ENCODE measurements at regions not wholly inside any gene's neighbourhood (a gene's known extent, or its start where the extent isn't known, plus 50 kb on each side); places are given as distances from the start of the nearest gene placed in this dataset.

- H3K9ac ChIP-seq (ENCODE audit: insufficient read depth in 1 of 2, low read length in 2 of 2): no peak overlapping the region
- 77 to 78% methylated on average over 2 of the region's 2 CpGs for WGBS, 2 donors
- no peak for DNase-seq
These were observed 161.5 kb upstream of the TOX3 start for GRCh38 chr16:52708476-52708875.

GRCh38 chr16:52707676-52708337 lies 160.9 kb upstream of the TOX3 start:
- Histone ChIP-seq H3K4me3 (no peak overlapping the region), H3K27me3 (ENCODE audit: control insufficient read depth in 3 of 3, insufficient read depth in 3 of 3, low read length in 2 of 3) (no peaks in the 10 kb centered on the region), H3K27ac (ENCODE audit: low read depth in 1 of 2, low read length in 1 of 2) (no peak overlapping the region), H3K4me1 (ENCODE audit: control insufficient read depth in 5 of 5, insufficient read depth in 5 of 5, low read length in 5 of 5) (no peaks in the 10 kb centered on the region), H3K9me3 (ENCODE audit: control insufficient read depth in 4 of 4, insufficient read depth in 3 of 4, low read length in 3 of 4) (no peaks in the 10 kb centered on the region), H3K36me3 (ENCODE audit: control insufficient read depth in 4 of 4, insufficient read depth in 4 of 4, low read length in 4 of 4) (no peaks in the 10 kb centered on the region), H3K9ac (ENCODE audit: insufficient read depth in 1 of 2, low read length in 2 of 2) (no peak overlapping the region)
- DNase-seq (no peak), ATAC-seq (ENCODE audit: insufficient read depth, low FRiP score) (no peak)
- 57 to 58% methylated on average over 3 of the region's 3 CpGs for WGBS, 2 donors
- TF ChIP-seq CTCF (IDR thresholded peaks at IDR 0.05; ENCODE audit: control extremely low read depth, extremely low read depth): no peak

More at GRCh38 chr16:52708476-52708875, 161.5 kb upstream of the TOX3 start:
- no peaks in the 10 kb centered on the region for H3K4me1 ChIP-seq (ENCODE audit: control insufficient read depth in 5 of 5, insufficient read depth in 5 of 5, low read length in 5 of 5)
- no peak for ATAC-seq (ENCODE audit: insufficient read depth, low FRiP score)
- H3K27ac ChIP-seq (ENCODE audit: low read depth in 1 of 2, low read length in 1 of 2): no peak overlapping the region
- no peaks in the 10 kb centered on the region for H3K36me3 ChIP-seq (ENCODE audit: control insufficient read depth in 4 of 4, insufficient read depth in 4 of 4, low read length in 4 of 4)
- no peaks in the 10 kb centered on the region for H3K27me3 ChIP-seq (ENCODE audit: control insufficient read depth in 3 of 3, insufficient read depth in 3 of 3, low read length in 2 of 3)
- TF ChIP-seq CTCF (IDR thresholded peaks at IDR 0.05; ENCODE audit: control extremely low read depth, extremely low read depth): no peak
- no peak overlapping the region for H3K4me3 ChIP-seq
- H3K9me3 ChIP-seq (ENCODE audit: control insufficient read depth in 4 of 4, insufficient read depth in 3 of 4, low read length in 3 of 4): no peaks in the 10 kb centered on the region

- TF ChIP-seq CTCF (IDR thresholded peaks at IDR 0.05; ENCODE audit: control extremely low read depth, extremely low read depth): no peak
- H3K4me1 ChIP-seq (ENCODE audit: control insufficient read depth in 5 of 5, insufficient read depth in 5 of 5, low read length in 5 of 5): peaks cover 0 to 7% (median 0%) of the 10 kb centered on the region in 5 donors
- no peaks in the 10 kb centered on the region for H3K27me3 ChIP-seq (ENCODE audit: control insufficient read depth in 3 of 3, insufficient read depth in 3 of 3, low read length in 2 of 3)
- H3K36me3 ChIP-seq (ENCODE audit: control insufficient read depth in 4 of 4, insufficient read depth in 4 of 4, low read length in 4 of 4): no peaks in the 10 kb centered on the region
- no peaks in the 10 kb centered on the region for H3K9me3 ChIP-seq (ENCODE audit: control insufficient read depth in 4 of 4, insufficient read depth in 3 of 4, low read length in 3 of 4)
- no peak for DNase-seq
- H3K27ac ChIP-seq (ENCODE audit: low read depth in 1 of 2, low read length in 1 of 2): no peak overlapping the region
- no peak for ATAC-seq (ENCODE audit: insufficient read depth, low FRiP score)
- no peak overlapping the region for H3K4me3 ChIP-seq
- no peak overlapping the region for H3K9ac ChIP-seq (ENCODE audit: insufficient read depth in 1 of 2, low read length in 2 of 2)
- WGBS, 2 donors: 65 to 77% methylated on average over 5 of the region's 5 CpGs
These were observed 158.2 kb upstream of the TOX3 start for GRCh38 chr16:52705122-52705521.

- peak in 2 of 3 donors; percentile 55 to 62 for DNase-seq
- no peak for ATAC-seq (ENCODE audit: insufficient read depth, low FRiP score)
- TF ChIP-seq CTCF (IDR thresholded peaks at IDR 0.05; ENCODE audit: control extremely low read depth, extremely low read depth): no peak
- H3K36me3 ChIP-seq (ENCODE audit: control insufficient read depth in 4 of 4, insufficient read depth in 4 of 4, low read length in 4 of 4): no peaks in the 10 kb centered on the region
- no peak overlapping the region for H3K27ac ChIP-seq (ENCODE audit: low read depth in 1 of 2, low read length in 1 of 2)
- H3K27me3 ChIP-seq (ENCODE audit: control insufficient read depth in 3 of 3, insufficient read depth in 3 of 3, low read length in 2 of 3): no peaks in the 10 kb centered on the region
- H3K4me1 ChIP-seq (ENCODE audit: control insufficient read depth in 5 of 5, insufficient read depth in 5 of 5, low read length in 5 of 5): peaks cover 0 to 7% (median 0%) of the 10 kb centered on the region in 5 donors
- H3K9ac ChIP-seq (ENCODE audit: insufficient read depth in 1 of 2, low read length in 2 of 2): no peak overlapping the region
- H3K4me3 ChIP-seq: no peak overlapping the region
- peaks cover 0 to 2% (median under 1%) of the 10 kb centered on the region in 4 donors for H3K9me3 ChIP-seq (ENCODE audit: control insufficient read depth in 4 of 4, insufficient read depth in 3 of 4, low read length in 3 of 4)
These were observed 151.0 kb upstream of the TOX3 start for GRCh38 chr16:52697971-52698370.
